ENCODE measurements at regions not wholly inside any gene's neighbourhood (a gene's known extent, or its start where the extent isn't known, plus 50 kb on each side); places are given as distances from the start of the nearest gene placed in this dataset.

DNA sequence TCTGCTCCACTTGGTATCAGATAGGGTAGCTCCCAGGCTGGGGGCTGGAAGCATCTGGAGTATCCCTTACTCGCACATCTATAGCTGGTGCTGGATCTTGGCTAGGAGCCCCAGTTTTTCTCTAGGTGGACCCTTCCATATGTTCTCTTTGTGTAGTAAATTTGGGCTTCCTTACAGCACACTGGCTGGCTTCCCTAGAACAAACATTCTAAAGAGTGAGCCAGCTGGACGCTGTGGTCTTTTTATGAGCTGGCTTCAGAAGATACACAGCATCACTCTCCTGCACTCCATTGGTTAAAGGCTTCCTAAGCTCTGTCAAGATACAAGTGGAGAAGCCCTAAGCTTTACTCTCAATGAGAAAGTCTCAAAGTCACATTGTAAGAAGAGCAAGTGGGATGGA lies 322.1 kb downstream of the WDR72 start:
- H3K4me3 ChIP-seq, result no peak overlapping the region
- no peak overlapping the region for H3K27ac ChIP-seq
- H3K9me3 ChIP-seq, result no peaks in the 10 kb centered on the region
- H3K27me3 ChIP-seq, result no peaks in the 10 kb centered on the region
- TF ChIP-seq POLR2A (IDR thresholded peaks at IDR 0.05), result no peak
- TF ChIP-seq, protein P1, sequence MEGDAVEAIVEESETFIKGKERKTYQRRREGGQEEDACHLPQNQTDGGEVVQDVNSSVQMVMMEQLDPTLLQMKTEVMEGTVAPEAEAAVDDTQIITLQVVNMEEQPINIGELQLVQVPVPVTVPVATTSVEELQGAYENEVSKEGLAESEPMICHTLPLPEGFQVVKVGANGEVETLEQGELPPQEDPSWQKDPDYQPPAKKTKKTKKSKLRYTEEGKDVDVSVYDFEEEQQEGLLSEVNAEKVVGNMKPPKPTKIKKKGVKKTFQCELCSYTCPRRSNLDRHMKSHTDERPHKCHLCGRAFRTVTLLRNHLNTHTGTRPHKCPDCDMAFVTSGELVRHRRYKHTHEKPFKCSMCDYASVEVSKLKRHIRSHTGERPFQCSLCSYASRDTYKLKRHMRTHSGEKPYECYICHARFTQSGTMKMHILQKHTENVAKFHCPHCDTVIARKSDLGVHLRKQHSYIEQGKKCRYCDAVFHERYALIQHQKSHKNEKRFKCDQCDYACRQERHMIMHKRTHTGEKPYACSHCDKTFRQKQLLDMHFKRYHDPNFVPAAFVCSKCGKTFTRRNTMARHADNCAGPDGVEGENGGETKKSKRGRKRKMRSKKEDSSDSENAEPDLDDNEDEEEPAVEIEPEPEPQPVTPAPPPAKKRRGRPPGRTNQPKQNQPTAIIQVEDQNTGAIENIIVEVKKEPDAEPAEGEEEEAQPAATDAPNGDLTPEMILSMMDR (IDR thresholded peaks at IDR 0.05), result no peak
- 72 to 77% methylated on average over 2 of the region's 2 CpGs for WGBS, 2 donors
- no peaks in the 10 kb centered on the region for H3K36me3 ChIP-seq (replicated peaks in 1 of 2; ENCODE audit: insufficient read depth in 1 of 2, low read depth in 2 of 2)
- ATAC-seq, result no peak
- intact Hi-C loops (cut with DNase I), result no loop called here
- no peaks in the 10 kb centered on the region for H3K4me1 ChIP-seq
- no peak for DNase-seq

DNA sequence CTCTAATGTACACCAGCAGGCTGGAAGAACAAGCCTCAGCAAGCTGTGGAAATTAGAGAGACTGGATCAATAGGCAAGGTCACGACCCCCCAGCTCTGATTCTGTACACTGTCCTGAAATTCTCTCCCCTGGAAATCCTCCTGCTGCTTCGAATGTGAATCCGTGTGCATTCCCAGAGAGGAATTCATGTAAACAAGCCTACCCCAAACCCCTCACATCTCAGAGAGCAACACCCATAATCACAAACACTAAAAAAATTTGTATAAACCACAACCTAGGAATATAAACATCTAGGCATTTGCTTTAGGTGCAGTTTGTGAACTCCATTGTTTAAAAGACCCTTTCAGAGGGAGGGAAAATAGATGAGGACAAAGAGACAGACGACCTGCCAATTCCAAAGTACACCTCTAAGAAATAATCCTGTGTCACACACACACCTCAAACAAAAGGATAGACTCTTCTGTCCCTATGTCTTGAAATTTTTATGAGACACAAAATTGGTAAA lies 325.2 kb downstream of the WDR72 start:
- no peak for DNase-seq
- Histone ChIP-seq H3K9me3 (no peaks in the 10 kb centered on the region), H3K27ac (no peak overlapping the region), H3K4me1 (no peaks in the 10 kb centered on the region), H3K27me3 (no peaks in the 10 kb centered on the region), H3K4me3 (no peak overlapping the region), H3K36me3 (replicated peaks in 1 of 2; ENCODE audit: insufficient read depth in 1 of 2, low read depth in 2 of 2) (no peaks in the 10 kb centered on the region)
- TF ChIP-seq, protein P1 (IDR thresholded peaks at IDR 0.05), result no peak
- no peak for TF ChIP-seq POLR2A (IDR thresholded peaks at IDR 0.05)
- no peak for ATAC-seq
- WGBS, 2 donors, result 60 to 73% methylated on average over 4 of the region's 4 CpGs
- intact Hi-C loops (cut with DNase I), result no loop called here

DNA sequence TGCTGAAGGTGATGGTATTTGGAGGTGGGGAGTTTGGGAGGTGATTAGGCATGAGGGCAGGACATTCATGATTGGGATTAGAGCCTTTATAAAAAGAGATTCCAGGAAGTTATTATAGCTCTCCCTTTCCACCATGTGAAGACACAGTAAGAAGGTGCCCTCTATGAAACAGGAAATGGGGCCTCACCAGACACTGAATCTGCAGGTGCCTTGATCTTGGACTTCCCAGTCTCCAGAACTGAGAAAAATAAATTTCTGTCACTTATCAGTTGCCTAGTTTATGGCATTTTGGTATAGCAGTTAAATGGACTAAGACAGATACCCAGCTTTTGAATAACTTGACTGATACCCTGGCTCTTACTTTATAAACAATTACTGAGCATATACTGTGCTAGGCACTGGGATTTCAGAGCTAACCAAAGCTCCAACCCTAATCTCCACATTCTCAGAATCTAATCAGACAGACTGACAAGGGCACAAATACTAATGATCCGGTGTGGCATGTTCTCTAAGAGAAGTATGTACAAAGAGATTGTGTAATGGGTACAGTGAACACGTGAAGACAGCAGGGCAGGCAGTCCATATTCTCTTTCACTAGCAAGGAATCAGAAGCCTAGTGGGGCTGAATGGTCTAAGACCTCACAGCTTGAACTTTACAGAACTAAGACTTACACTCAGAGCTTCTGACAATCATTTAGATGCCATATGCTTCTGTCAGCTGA lies 343.1 kb downstream of the WDR72 start:
- ATAC-seq, result peak; percentile 95
- H3K27ac ChIP-seq, result peak overlapping the region in 2 of 4 donors; percentile 19 to 66
- peaks cover 26% of the 10 kb centered on the region for H3K4me1 ChIP-seq
- WGBS, 2 donors, result 0 to 20% methylated on average over 2 of the region's 2 CpGs
- peak; percentile 21 to 42 (median 28) for DNase-seq
- H3K36me3 ChIP-seq (replicated peaks in 1 of 2; ENCODE audit: insufficient read depth in 1 of 2, low read depth in 2 of 2), result no peaks in the 10 kb centered on the region
- no peak overlapping the region for H3K4me3 ChIP-seq
- no peaks in the 10 kb centered on the region for H3K9me3 ChIP-seq
- H3K27me3 ChIP-seq, result no peaks in the 10 kb centered on the region
- TF ChIP-seq POLR2A (IDR thresholded peaks at IDR 0.05), result no peak
- TF ChIP-seq, protein P1 (IDR thresholded peaks at IDR 0.05), result no peak
- intact Hi-C loops (cut with DNase I), result no loop called here

DNA sequence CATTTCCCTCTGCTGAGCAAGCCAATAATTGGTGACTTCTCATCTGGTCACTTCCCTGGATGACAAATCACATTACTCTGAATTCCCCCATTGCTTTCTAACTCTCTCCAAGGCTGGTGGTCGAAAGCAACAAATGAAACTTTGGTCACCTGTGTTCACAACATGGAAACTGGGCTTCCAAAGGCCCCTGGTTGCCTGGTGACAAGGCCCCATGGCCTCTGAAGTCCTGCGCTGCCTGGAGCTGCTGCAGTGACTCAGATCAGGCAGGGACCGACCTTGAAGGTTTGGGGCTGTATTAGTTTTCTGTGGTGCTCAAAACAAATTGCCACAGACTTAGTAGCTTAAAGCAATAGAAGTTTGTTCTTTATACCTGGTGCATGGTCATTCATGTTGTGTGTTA lies 345.3 kb downstream of the WDR72 start:
- Histone ChIP-seq H3K36me3 (replicated peaks in 1 of 2; ENCODE audit: insufficient read depth in 1 of 2, low read depth in 2 of 2) (no peaks in the 10 kb centered on the region), H3K9me3 (no peaks in the 10 kb centered on the region), H3K4me3 (no peak overlapping the region), H3K4me1 (peaks cover 26% of the 10 kb centered on the region), H3K27ac (no peak overlapping the region), H3K27me3 (no peaks in the 10 kb centered on the region)
- ATAC-seq (peak; percentile 41), DNase-seq (peak; percentile 15 to 60 (median 36))
- WGBS, 2 donors, result 93 to 98% methylated on average over 3 of the region's 3 CpGs
- no peak for TF ChIP-seq POLR2A (IDR thresholded peaks at IDR 0.05)
- TF ChIP-seq, protein P1 (IDR thresholded peaks at IDR 0.05), result no peak
- intact Hi-C loops (cut with DNase I), result no loop called here

DNA sequence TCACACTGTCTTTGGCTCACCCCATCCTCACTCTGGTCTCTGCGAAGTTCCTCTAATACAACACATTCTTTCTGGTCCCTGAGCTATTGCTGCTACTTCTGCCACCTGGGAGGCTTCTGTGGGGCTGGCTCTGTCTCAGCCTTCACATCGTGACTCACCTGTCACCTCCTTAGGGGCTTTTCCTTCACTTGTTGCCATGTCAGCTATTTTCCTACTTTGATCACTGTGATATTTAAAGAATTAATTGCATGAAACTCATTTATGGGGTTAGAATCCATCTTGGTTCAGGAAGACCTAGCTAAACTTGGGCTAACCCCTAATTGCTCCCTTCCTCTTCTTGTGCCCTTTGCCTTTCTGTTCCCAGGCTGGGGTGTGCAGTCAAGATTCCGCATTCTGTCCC lies 346.9 kb downstream of the WDR72 start:
- intact Hi-C loops (cut with DNase I), result no loop called here
- no peaks in the 10 kb centered on the region for H3K27me3 ChIP-seq
- TF ChIP-seq POLR2A (IDR thresholded peaks at IDR 0.05), result no peak
- TF ChIP-seq, protein P1 (IDR thresholded peaks at IDR 0.05), result no peak

More for the DNA sequence above, 346.9 kb downstream of the WDR72 start:
- H3K36me3 ChIP-seq (replicated peaks in 1 of 2; ENCODE audit: insufficient read depth in 1 of 2, low read depth in 2 of 2), result no peaks in the 10 kb centered on the region
- no peak for DNase-seq
- peaks cover 26% of the 10 kb centered on the region for H3K4me1 ChIP-seq
- no peak for ATAC-seq
- no peak overlapping the region for H3K4me3 ChIP-seq
- H3K9me3 ChIP-seq, result no peaks in the 10 kb centered on the region
- WGBS, 2 donors, result 93 to 95% methylated on average over 3 of the region's 3 CpGs
- no peak overlapping the region for H3K27ac ChIP-seq
